ENCODE measurements at regions not wholly inside any gene's neighbourhood (a gene's known extent, or its start where the extent isn't known, plus 50 kb on each side); places are given as distances from the start of the nearest gene placed in this dataset.

DNA sequence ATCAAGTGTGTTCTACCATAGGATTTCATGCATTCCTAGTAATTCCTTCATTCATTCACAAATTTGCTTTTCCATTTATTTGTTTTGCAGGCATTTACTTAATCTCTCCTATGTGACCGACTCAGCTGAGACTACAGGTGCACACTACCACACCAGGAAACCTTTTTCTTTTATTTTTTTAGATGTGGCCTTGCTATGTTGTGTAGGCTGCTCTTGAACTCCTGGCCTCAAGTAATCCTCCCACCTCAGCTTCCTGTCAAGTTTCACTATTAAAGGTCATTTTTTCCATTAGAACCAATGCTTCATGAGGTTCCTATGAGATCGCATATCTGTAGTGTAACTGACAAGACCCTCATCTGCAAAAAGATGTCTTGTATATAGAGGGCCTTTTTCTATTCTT, 1218.7 kb downstream of the VRK1 start:
- ATAC-seq (replicated peaks in 1 of 4): peak in 3 of 4 experiments; percentile 38 to 64 (median 56)
- H3K27me3 Mint-ChIP-seq: no peaks in the 10 kb centered on the region
- CTCF ChIA-PET: no interaction called here

DNA sequence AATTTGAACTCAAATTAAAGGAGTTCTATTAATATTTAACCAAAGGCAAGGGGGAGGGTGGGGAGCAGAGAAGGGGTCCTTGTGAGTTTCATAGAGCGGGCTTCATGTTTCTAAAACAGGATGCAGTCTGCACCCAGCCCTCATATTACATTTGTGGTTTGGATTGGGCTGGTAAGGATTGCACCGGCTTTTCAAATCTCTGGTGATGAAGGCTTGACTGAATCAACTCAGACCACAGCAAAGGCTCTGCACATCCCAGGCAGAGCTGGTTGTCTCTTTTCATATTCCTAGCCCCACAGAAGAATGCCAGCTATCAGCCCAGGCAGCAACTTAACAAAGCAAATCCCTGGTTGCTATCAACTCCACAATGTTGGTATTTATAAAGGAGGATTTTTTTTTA, 1221.4 kb downstream of the VRK1 start:
- Mint-ChIP-seq H3K4me3 (no peak overlapping the region), H3K36me3 (no peaks in the 10 kb centered on the region), H3K27ac (peak overlapping the region; percentile 62 to 64), H3K4me1 (peaks cover 59 to 73% (median 63%) of the 10 kb centered on the region in 3 donors), H3K27me3 (no peaks in the 10 kb centered on the region), H3K9me3 (no peaks in the 10 kb centered on the region)
- Histone ChIP-seq H3K27me3 (replicated peaks in 1 of 2; ENCODE audit: control insufficient read depth in 2 of 2, extremely low read depth in 1 of 2, insufficient read depth in 2 of 2, low read length in 1 of 2) (no peaks in the 10 kb centered on the region), H3K4me1 (ENCODE audit: control insufficient read depth in 1 of 2, extremely low read depth in 1 of 2, insufficient read depth in 2 of 2, low read length in 2 of 2) (peaks cover 46 to 56% of the 10 kb centered on the region in 2 experiments), H3K27ac (ENCODE audit: low read length) (no peak overlapping the region), H3K4me3 (ENCODE audit: control insufficient read depth in 1 of 2, extremely low read depth in 1 of 2, low read length in 1 of 2) (no peak overlapping the region), H3K36me3 (ENCODE audit: control insufficient read depth in 2 of 2, extremely low read depth in 1 of 2, insufficient read depth in 1 of 2, low read length in 1 of 2) (no peaks in the 10 kb centered on the region), H3K9me3 (no peaks in the 10 kb centered on the region)
- no CpG with 5 or more reads among the region's 2 CpGs for WGBS (ENCODE audit: insufficient coverage)
- ATAC-seq (replicated peaks in 1 of 4) (peak; percentile 80 to 99 (median 94)), DNase-seq (peak in 30 of 35 experiments; percentile 5 to 69 (median 44))
- ChIA-PET CTCF (no interaction called here), POLR2A (no interaction called here)

More for the DNA sequence above, 1218.7 kb downstream of the VRK1 start:
- no peak overlapping the region for H3K27ac ChIP-seq (ENCODE audit: low read length)
- H3K9me3 ChIP-seq: no peaks in the 10 kb centered on the region
- Mint-ChIP-seq H3K4me3 (peak overlapping the region in 1 of 3 donors; percentile 45), H3K9me3 (no peaks in the 10 kb centered on the region), H3K4me1 (peaks cover 72 to 88% (median 73%) of the 10 kb centered on the region in 3 donors), H3K36me3 (no peaks in the 10 kb centered on the region), H3K27ac (peak overlapping the region; percentile 83 to 86)
- no peaks in the 10 kb centered on the region for H3K36me3 ChIP-seq (ENCODE audit: control insufficient read depth in 2 of 2, extremely low read depth in 1 of 2, insufficient read depth in 1 of 2, low read length in 1 of 2)
- no peak overlapping the region for H3K4me3 ChIP-seq (ENCODE audit: control insufficient read depth in 1 of 2, extremely low read depth in 1 of 2, low read length in 1 of 2)
- no CpG with 5 or more reads among the region's 2 CpGs for WGBS (ENCODE audit: insufficient coverage)
- H3K4me1 ChIP-seq (ENCODE audit: control insufficient read depth in 1 of 2, extremely low read depth in 1 of 2, insufficient read depth in 2 of 2, low read length in 2 of 2): peaks cover 46 to 53% of the 10 kb centered on the region in 2 experiments
- POLR2A ChIA-PET: interaction anchor here in 1 of 2 donors (0.5 to 0.7 kb wide), 2 partner anchors 1075 to 1219 kb away, joined by 7 to 10 read pairs; no protein-coding TSS in a partner anchor
- H3K27me3 ChIP-seq (replicated peaks in 1 of 2; ENCODE audit: control insufficient read depth in 2 of 2, extremely low read depth in 1 of 2, insufficient read depth in 2 of 2, low read length in 1 of 2): no peaks in the 10 kb centered on the region
- DNase-seq: no peak

DNA sequence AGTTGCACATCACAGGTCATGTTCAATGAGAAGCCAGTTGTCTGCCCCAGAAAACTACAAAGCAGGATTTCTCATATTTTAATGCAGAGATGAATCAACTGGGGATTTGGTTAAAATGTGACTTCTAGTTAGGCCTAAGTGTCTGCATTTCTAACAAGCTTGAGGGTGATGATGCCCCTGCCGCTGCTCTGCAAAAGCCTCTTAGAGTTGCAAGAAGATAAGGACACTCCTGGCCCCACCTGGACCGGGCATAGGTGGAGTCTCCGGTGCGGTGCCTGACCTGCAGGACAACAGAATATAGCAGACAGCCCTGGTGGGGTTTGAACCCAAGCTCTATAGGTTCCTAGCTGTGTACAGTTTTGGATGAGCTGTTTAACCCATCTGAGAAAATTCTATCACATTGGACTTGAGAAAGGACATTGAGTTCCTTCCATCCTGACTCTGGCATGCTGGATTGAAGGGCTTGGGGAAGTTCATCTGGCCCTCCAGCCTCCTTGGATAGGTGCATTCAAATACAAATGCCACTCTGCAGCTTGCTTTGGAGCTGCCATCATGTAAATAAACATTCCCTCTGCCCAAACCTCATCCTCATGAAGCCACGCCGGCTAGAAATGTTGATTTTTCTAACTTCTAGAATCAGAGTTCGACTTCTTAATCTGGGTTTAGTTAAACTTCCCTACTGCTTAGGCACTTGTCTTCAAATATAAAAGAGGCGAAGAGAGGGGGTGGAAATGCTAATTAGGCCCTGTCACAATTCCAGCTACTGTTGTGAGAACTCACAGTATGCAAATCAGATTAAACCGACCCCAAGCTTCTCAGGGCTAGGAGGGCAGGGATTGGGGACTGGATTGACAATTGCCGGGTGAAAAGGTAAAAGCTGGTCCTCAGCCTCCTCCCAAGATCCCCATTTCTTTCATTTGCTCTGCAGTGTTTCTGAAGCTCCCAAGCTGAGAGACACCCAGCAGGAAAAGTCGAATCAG, 1225.6 kb downstream of the VRK1 start:
- Mint-ChIP-seq H3K4me1 (peaks cover 17 to 34% (median 25%) of the 10 kb centered on the region in 3 donors), H3K36me3 (no peaks in the 10 kb centered on the region)
- H3K4me3 ChIP-seq (ENCODE audit: control insufficient read depth in 1 of 2, extremely low read depth in 1 of 2, low read length in 1 of 2): no peak overlapping the region

DNA sequence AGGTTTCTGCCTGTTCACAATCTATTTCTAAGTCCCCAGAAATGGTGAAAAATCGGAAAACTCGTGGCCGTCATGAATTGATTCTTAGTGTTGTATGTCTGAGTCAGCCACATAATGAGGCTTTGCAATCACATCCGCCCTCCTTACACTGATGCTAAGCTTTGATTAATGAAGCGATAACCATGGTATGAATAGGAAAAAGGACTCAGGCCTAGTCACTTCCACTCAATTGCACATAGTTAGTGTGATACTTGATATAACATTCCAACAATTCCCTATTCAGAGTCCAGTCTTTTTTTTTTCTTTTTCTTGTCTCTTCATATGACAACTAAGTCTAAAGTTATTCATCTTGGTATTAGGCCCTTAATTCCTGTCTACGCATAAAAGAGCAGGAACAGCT, 1231.0 kb downstream of the VRK1 start:
- no peaks in the 10 kb centered on the region for H3K9me3 ChIP-seq
- WGBS (ENCODE audit: insufficient coverage): 100% methylated on average over 1 of the region's 6 CpGs
- no peaks in the 10 kb centered on the region for H3K36me3 Mint-ChIP-seq
- DNase-seq (no peak), ATAC-seq (replicated peaks in 1 of 4) (no peak)
- H3K36me3 ChIP-seq (ENCODE audit: control insufficient read depth in 2 of 2, extremely low read depth in 1 of 2, insufficient read depth in 1 of 2, low read length in 1 of 2): no peaks in the 10 kb centered on the region
- CTCF ChIA-PET: no interaction called here
- no peak overlapping the region for H3K27ac ChIP-seq (ENCODE audit: low read length)
- no peaks in the 10 kb centered on the region for H3K27me3 ChIP-seq (replicated peaks in 1 of 2; ENCODE audit: control insufficient read depth in 2 of 2, extremely low read depth in 1 of 2, insufficient read depth in 2 of 2, low read length in 1 of 2)
- POLR2A ChIA-PET: no interaction called here
- H3K27ac Mint-ChIP-seq: no peak overlapping the region
- peaks cover 0 to 2% of the 10 kb centered on the region in 2 experiments for H3K4me1 ChIP-seq (ENCODE audit: control insufficient read depth in 1 of 2, extremely low read depth in 1 of 2, insufficient read depth in 2 of 2, low read length in 2 of 2)
- H3K4me3 Mint-ChIP-seq: no peak overlapping the region
- no peaks in the 10 kb centered on the region for H3K4me1 Mint-ChIP-seq
- peaks cover 5 to 7% (median 7%) of the 10 kb centered on the region in 3 donors for H3K9me3 Mint-ChIP-seq
- H3K27me3 Mint-ChIP-seq: no peaks in the 10 kb centered on the region
- H3K4me3 ChIP-seq (ENCODE audit: control insufficient read depth in 1 of 2, extremely low read depth in 1 of 2, low read length in 1 of 2): no peak overlapping the region

More for the DNA sequence above, 1225.6 kb downstream of the VRK1 start:
- ChIA-PET CTCF (no interaction called here), POLR2A (no interaction called here)
- Histone ChIP-seq H3K27ac (ENCODE audit: low read length) (no peak overlapping the region), H3K36me3 (ENCODE audit: control insufficient read depth in 2 of 2, extremely low read depth in 1 of 2, insufficient read depth in 1 of 2, low read length in 1 of 2) (no peaks in the 10 kb centered on the region), H3K4me1 (ENCODE audit: control insufficient read depth in 1 of 2, extremely low read depth in 1 of 2, insufficient read depth in 2 of 2, low read length in 2 of 2) (peaks cover 22 to 31% of the 10 kb centered on the region in 2 experiments), H3K9me3 (no peaks in the 10 kb centered on the region), H3K27me3 (replicated peaks in 1 of 2; ENCODE audit: control insufficient read depth in 2 of 2, extremely low read depth in 1 of 2, insufficient read depth in 2 of 2, low read length in 1 of 2) (no peaks in the 10 kb centered on the region)
- no peak for DNase-seq
- no peaks in the 10 kb centered on the region for H3K27me3 Mint-ChIP-seq
- no peaks in the 10 kb centered on the region for H3K9me3 Mint-ChIP-seq
- H3K27ac Mint-ChIP-seq: no peak overlapping the region
- no peak for ATAC-seq (replicated peaks in 1 of 4)
- 96% methylated on average over 5 of the region's 11 CpGs for WGBS (ENCODE audit: insufficient coverage)
- no peak overlapping the region for H3K4me3 Mint-ChIP-seq

DNA sequence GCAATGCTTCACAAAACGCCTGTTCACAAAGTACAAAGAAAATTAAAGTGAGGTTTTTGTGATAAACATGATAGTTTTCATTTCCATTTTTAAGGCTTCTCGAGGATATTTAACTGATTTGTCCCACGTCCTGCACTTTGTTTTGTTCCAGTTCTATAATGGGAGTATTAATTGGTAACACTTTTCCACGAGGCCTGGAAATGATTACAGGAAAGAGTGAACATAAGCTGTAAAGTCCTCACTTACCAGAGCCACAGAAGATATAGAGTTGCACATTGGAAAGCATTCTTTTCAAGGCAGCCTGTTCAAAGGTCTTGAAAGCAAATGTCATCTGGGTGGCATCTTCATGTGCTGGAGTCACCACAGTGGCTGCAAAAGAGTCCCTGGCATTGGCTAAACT, 1236.6 kb downstream of the BCL11B start:
- Mint-ChIP-seq H3K4me3 (no peak overlapping the region), H3K36me3 (no peaks in the 10 kb centered on the region), H3K9me3 (peaks cover 5 to 7% (median 7%) of the 10 kb centered on the region in 3 donors), H3K27me3 (no peaks in the 10 kb centered on the region), H3K4me1 (no peaks in the 10 kb centered on the region), H3K27ac (no peak overlapping the region)
- no peak overlapping the region for H3K4me3 ChIP-seq (ENCODE audit: control insufficient read depth in 1 of 2, extremely low read depth in 1 of 2, low read length in 1 of 2)
- no CpG with 5 or more reads among the region's 4 CpGs for WGBS (ENCODE audit: insufficient coverage)
- ATAC-seq (replicated peaks in 1 of 4): no peak
- H3K36me3 ChIP-seq (ENCODE audit: control insufficient read depth in 2 of 2, extremely low read depth in 1 of 2, insufficient read depth in 1 of 2, low read length in 1 of 2): peaks cover 0 to 4% of the 10 kb centered on the region in 2 donors
- H3K27me3 ChIP-seq (replicated peaks in 1 of 2; ENCODE audit: control insufficient read depth in 2 of 2, extremely low read depth in 1 of 2, insufficient read depth in 2 of 2, low read length in 1 of 2): no peaks in the 10 kb centered on the region
- no peaks in the 10 kb centered on the region for H3K4me1 ChIP-seq (ENCODE audit: control insufficient read depth in 1 of 2, extremely low read depth in 1 of 2, insufficient read depth in 2 of 2, low read length in 2 of 2)
- ChIA-PET POLR2A (no interaction called here), CTCF (no interaction called here)
- no peak for DNase-seq
- no peaks in the 10 kb centered on the region for H3K9me3 ChIP-seq
- H3K27ac ChIP-seq (ENCODE audit: low read length): no peak overlapping the region

DNA sequence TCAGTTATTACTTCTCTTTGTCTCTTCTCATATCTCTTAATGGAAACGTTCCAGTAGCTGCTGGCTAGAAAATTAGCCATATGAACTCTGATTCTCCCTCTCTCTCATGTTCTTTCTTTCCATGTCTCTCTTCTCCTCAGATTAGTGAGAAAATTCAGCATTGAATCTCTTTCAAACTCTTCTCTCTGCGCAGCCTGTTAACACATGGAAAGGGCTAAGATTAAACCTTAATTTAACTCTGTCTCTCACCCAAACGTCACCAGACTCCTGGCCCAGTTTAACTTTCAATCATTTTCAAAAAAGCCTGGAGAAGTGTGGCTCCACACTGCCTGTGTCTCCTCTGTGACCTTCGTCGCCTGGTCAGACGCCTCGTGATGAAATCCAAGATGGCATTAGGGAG, 1234.2 kb downstream of the BCL11B start:
- Mint-ChIP-seq H3K9me3 (peaks cover 0 to 5% (median 0%) of the 10 kb centered on the region in 3 donors), H3K4me3 (no peak overlapping the region), H3K27me3 (no peaks in the 10 kb centered on the region), H3K36me3 (peaks cover 4% of the 10 kb centered on the region), H3K4me1 (peaks cover 7 to 15% (median 9%) of the 10 kb centered on the region in 3 donors), H3K27ac (no peak overlapping the region)
- ChIA-PET CTCF (no interaction called here), POLR2A (no interaction called here)
- Histone ChIP-seq H3K27ac (ENCODE audit: low read length) (no peak overlapping the region), H3K4me1 (ENCODE audit: control insufficient read depth in 1 of 2, extremely low read depth in 1 of 2, insufficient read depth in 2 of 2, low read length in 2 of 2) (peaks cover 4 to 7% of the 10 kb centered on the region in 2 experiments), H3K36me3 (ENCODE audit: control insufficient read depth in 2 of 2, extremely low read depth in 1 of 2, insufficient read depth in 1 of 2, low read length in 1 of 2) (peaks cover 0 to 4% of the 10 kb centered on the region in 2 donors), H3K27me3 (replicated peaks in 1 of 2; ENCODE audit: control insufficient read depth in 2 of 2, extremely low read depth in 1 of 2, insufficient read depth in 2 of 2, low read length in 1 of 2) (no peaks in the 10 kb centered on the region), H3K4me3 (ENCODE audit: control insufficient read depth in 1 of 2, extremely low read depth in 1 of 2, low read length in 1 of 2) (no peak overlapping the region), H3K9me3 (no peaks in the 10 kb centered on the region)
- ATAC-seq (replicated peaks in 1 of 4) (no peak), DNase-seq (no peak)
- WGBS (ENCODE audit: insufficient coverage): 74% methylated on average over 3 of the region's 7 CpGs
